B cell (primary cell): ENCODE measurements at regions not wholly inside any gene's neighbourhood (a gene's known extent, or its start where the extent isn't known, plus 50 kb on each side); places are given as distances from the start of the nearest gene placed in this dataset.

Experiments
- ATAC-seq: fragments of 200-7000 bp; cut with Tn5 transposase; one replicate; pipeline ENCODE4 v1.10.0; 2021; ENCODE audit warnings: low read depth, mild to moderate bottlenecking, moderate number of reproducible peaks, moderate library complexity
- CTCF ChIA-PET: fragments of 350-600 bp; sonication (Branson Sonifier 250); formaldehyde crosslinking; loops from one replicate; lab custom pipeline; 2021; ENCODE audit warnings: antibody characterized with exemption, inconsistent platforms; lab: Charles Lee
- POLR2A ChIA-PET: fragments of 350-600 bp; sonication (Branson Sonifier 250); formaldehyde crosslinking; loops from one replicate; lab custom pipeline; 2021; ENCODE audit warnings: antibody characterized with exemption; lab: Charles Lee
- DNase-seq: peaks from one replicate; pipeline ENCODE4 v3.0.0; 2013
- H2AFZ ChIP-seq: 2 replicates; pipeline ENCODE4 v1.6.1; 2012; ENCODE audit warnings: mild to moderate bottlenecking, low read depth, low read length; ENCODE audit not compliant: insufficient read depth, poor library complexity, severe bottlenecking
- H3K27ac ChIP-seq, 2 donors: 1 replicate in 1 of 2; 2 replicates in 1 of 2; pipeline ENCODE4 v1.5.1; 2012 to 2013; ENCODE audit warnings: low read length in 2 of 2, mild to moderate bottlenecking in 2 of 2, moderate library complexity in 1 of 2
- H3K27me3 ChIP-seq, 4 experiments: fragments of 200-600 bp in 1 of 4; sonication (generic) in 1 of 4; replicated peaks in 1 of 4; 1 replicate in 2 of 4; 2 replicates in 2 of 4; pipeline versions ENCODE4 v1.6.1 to v1.7.0; 2013 to 2016; ENCODE audit warnings: low read length in 3 of 4, mild to moderate bottlenecking in 2 of 4, mixed read lengths in 1 of 4, moderate library complexity in 1 of 4; ENCODE audit not compliant: insufficient read depth in 4 of 4, control insufficient read depth in 3 of 4; ENCODE audit errors: control extremely low read depth in 1 of 4
- H3K36me3 ChIP-seq, 2 experiments: replicated peaks in 1 of 2; 1 replicate in 1 of 2; 2 replicates in 1 of 2; pipeline versions ENCODE4 v1.6.1 to v1.7.1; 2013; ENCODE audit warnings: low read length in 1 of 2; ENCODE audit not compliant: insufficient read depth in 2 of 2, control insufficient read depth in 1 of 2; ENCODE audit errors: control extremely low read depth in 1 of 2, extremely low read depth in 1 of 2
- H3K4me1 ChIP-seq, 2 donors: fragments of 200-600 bp in 1 of 2; sonication (generic) in 1 of 2; 1 replicate in 1 of 2; 2 replicates in 1 of 2; pipeline versions ENCODE4 v1.5.1 to v1.6.1; 2013 to 2017; ENCODE audit warnings: low read length in 2 of 2; ENCODE audit not compliant: control insufficient read depth in 2 of 2, insufficient read depth in 2 of 2
- H3K4me2 ChIP-seq: replicated peaks from 2 replicates; pipeline ENCODE3; 2012; ENCODE audit warnings: mild to moderate bottlenecking, low read depth, low read length; ENCODE audit not compliant: poor library complexity, severe bottlenecking
- H3K4me3 ChIP-seq, 5 experiments: fragments of 200-600 bp in 1 of 5; sonication (generic) in 1 of 5; 1 replicate in 3 of 5; 2 replicates in 2 of 5; pipeline versions ENCODE4 v1.5.1 to v1.7.0; 2011 to 2016; ENCODE audit warnings: low read length in 4 of 5, mild to moderate bottlenecking in 4 of 5, low read depth in 2 of 5, control low read depth in 1 of 5, moderate library complexity in 1 of 5; ENCODE audit not compliant: insufficient read depth in 1 of 5; ENCODE audit errors: control extremely low read depth in 1 of 5, extremely low read depth in 1 of 5
- H3K79me2 ChIP-seq: fragments of 200-600 bp; sonication (generic); one replicate; pipeline ENCODE4 v1.6.0; 2016; ENCODE audit warnings: low read length; ENCODE audit not compliant: control insufficient read depth, insufficient read depth
- H3K9ac ChIP-seq: fragments of 200-600 bp; sonication (generic); 2 replicates; pipeline ENCODE4 v1.6.1; 2017; ENCODE audit warnings: mild to moderate bottlenecking, low read length, moderate library complexity
- H3K9me3 ChIP-seq, 3 donors: one replicate each; pipeline versions ENCODE4 v1.6.1 to v1.7.1; 2013; ENCODE audit warnings: low read length in 2 of 3; ENCODE audit not compliant: control insufficient read depth in 2 of 3, insufficient read depth in 1 of 3; ENCODE audit errors: control extremely low read depth in 1 of 3
- H4K20me1 ChIP-seq: 2 replicates; pipeline ENCODE4 v1.6.0; 2012; ENCODE audit warnings: mild to moderate bottlenecking, low read length; ENCODE audit not compliant: insufficient read depth, control insufficient read depth, poor library complexity, severe bottlenecking
- H3K27ac Mint-ChIP-seq: one replicate; pipeline ENCODE4 v1.8.0; 2021; ENCODE audit warnings: mixed read lengths
- H3K27me3 Mint-ChIP-seq: one replicate; pipeline ENCODE4 v1.8.0; 2021; ENCODE audit warnings: mixed read lengths
- H3K4me1 Mint-ChIP-seq: one replicate; pipeline ENCODE4 v1.8.0; 2021; ENCODE audit warnings: mixed read lengths
- H3K4me3 Mint-ChIP-seq: one replicate; pipeline ENCODE4 v1.8.0; 2021; ENCODE audit warnings: mixed read lengths
- H3K9me3 Mint-ChIP-seq: one replicate; pipeline ENCODE4 v1.8.0; 2022; ENCODE audit warnings: mixed read lengths; ENCODE audit not compliant: insufficient read depth
- CTCF ChIP-seq: fragments of 200-600 bp; IDR thresholded peaks from one replicate; pipeline ENCODE4 v1.8.0; 2022; ENCODE audit warnings: antibody characterized with exemption, mild to moderate bottlenecking
- EZH2 ChIP-seq: IDR thresholded peaks from 2 replicates; pipeline ENCODE4 v1.6.1; 2012; ENCODE audit warnings: borderline replicate concordance, low read depth, mild to moderate bottlenecking, moderate library complexity, low read length; ENCODE audit not compliant: insufficient read depth, poor library complexity, severe bottlenecking
- WGBS: methylation state at CpG from one replicate; pipeline ENCODE4 v1.1.5; 2013; ENCODE audit warnings: missing lambda C conversion rate; ENCODE audit not compliant: insufficient coverage; 5-methylcytosine and 5-hydroxymethylcytosine counted together
- intact Hi-C: fragments of 100-400 bp; cut with micrococcal nuclease; formaldehyde crosslinking; loops from one replicate; pipeline ENCODE4 v1.10.0; 2022

DNA sequence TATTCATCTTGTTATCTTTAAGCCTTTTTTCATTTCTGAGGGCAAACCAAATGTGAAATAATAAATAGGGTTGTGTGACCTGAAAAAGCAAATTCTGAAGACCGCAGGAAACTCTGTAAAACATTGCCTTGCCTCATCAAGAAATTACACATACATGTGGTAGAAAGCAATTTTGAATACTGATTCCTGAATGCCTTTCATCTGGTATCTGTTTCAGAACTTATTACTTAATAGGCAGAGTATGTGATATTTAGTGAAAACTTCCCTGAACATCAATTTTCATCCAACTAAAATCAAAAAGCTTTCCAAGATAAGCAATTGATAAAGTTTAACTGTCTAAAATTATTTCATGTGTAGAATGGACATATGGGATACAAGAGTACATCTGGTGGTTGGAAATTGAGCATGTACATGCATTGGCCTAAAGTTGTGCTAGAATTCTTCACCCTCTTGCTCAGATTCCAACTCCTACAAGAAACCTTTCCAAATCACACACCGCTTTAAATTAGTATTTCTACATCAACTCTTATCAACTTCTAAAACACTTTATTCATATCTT lies 606.0 kb upstream of the LCORL start:
- ATAC-seq (no peak), DNase-seq (no peak)
- Histone ChIP-seq H3K27me3 (no peaks in the 10 kb centered on the region), H3K79me2 (no peaks in the 10 kb centered on the region), H4K20me1 (no peaks in the 10 kb centered on the region), H3K4me1 (no peaks in the 10 kb centered on the region), H3K36me3 (no peaks in the 10 kb centered on the region), H3K4me2 (no peak overlapping the region), H3K9me3 (peaks cover 0 to 4% (median 0%) of the 10 kb centered on the region in 3 donors), H3K4me3 (no peak overlapping the region), H3K9ac (no peak overlapping the region), H3K27ac (no peak overlapping the region), H2AFZ (no peak overlapping the region)
- intact Hi-C loops: no loop called here
- ChIA-PET CTCF (no interaction called here), POLR2A (no interaction called here)
- WGBS: 100% methylated on average over 1 of the region's 2 CpGs
- H3K4me1 Mint-ChIP-seq: no peaks in the 10 kb centered on the region
- H3K27ac Mint-ChIP-seq: no peak overlapping the region
- TF ChIP-seq CTCF (no peak), EZH2 (no peak)
- no peak overlapping the region for H3K4me3 Mint-ChIP-seq
- H3K9me3 Mint-ChIP-seq: no peaks in the 10 kb centered on the region
- no peaks in the 10 kb centered on the region for H3K27me3 Mint-ChIP-seq

- Histone ChIP-seq H3K9ac (no peak overlapping the region), H3K27ac (no peak overlapping the region), H3K36me3 (no peaks in the 10 kb centered on the region), H3K79me2 (no peaks in the 10 kb centered on the region), H3K4me3 (no peak overlapping the region), H4K20me1 (no peaks in the 10 kb centered on the region), H3K4me1 (no peaks in the 10 kb centered on the region), H2AFZ (no peak overlapping the region), H3K27me3 (no peaks in the 10 kb centered on the region), H3K4me2 (no peak overlapping the region), H3K9me3 (peaks cover 0 to 4% (median 0%) of the 10 kb centered on the region in 3 donors)
- intact Hi-C loops: no loop called here
- ChIA-PET CTCF (no interaction called here), POLR2A (no interaction called here)
- WGBS: 60% methylated on average over 1 of the region's 2 CpGs
- TF ChIP-seq CTCF: no peak
- no peak for TF ChIP-seq EZH2
- Mint-ChIP-seq H3K9me3 (no peaks in the 10 kb centered on the region), H3K4me1 (no peaks in the 10 kb centered on the region), H3K4me3 (no peak overlapping the region), H3K27ac (no peak overlapping the region), H3K27me3 (no peaks in the 10 kb centered on the region)
- ATAC-seq (no peak), DNase-seq (no peak)
These were observed 605.4 kb upstream of the LCORL start for GRCh38 chr4:18626996-18627395.
